K562 (cell line): ENCODE measurements at regions not wholly inside any gene's neighbourhood (a gene's known extent, or its start where the extent isn't known, plus 50 kb on each side); places are given as distances from the start of the nearest gene placed in this dataset.

Experiments
- ATAC-seq: fragments of 200-7000 bp; cut with Tn5 transposase; 3 replicates; pipeline ENCODE4 v1.9.1; 2020; ENCODE audit warnings: moderate library complexity
- BruUV-seq: library from RNA; stranded (reverse); fragments of 400-500 nt; replicated peaks from 2 replicates; lab custom pipeline; 2021; lab: Mats Ljungman, UMichigan
- CTCF ChIA-PET: fragments of 300-600 bp; formaldehyde crosslinking; extraction: SDS; loops from one replicate; lab custom pipeline; 2021; ENCODE audit warnings: low intra/inter-chr PET ratio; lab: Yijun Ruan, JAX
- POLR2A ChIA-PET: fragments of 300-600, 350-650 bp; sonication (Branson Sonifier 250); formaldehyde crosslinking; extraction: SDS; loops from one replicate; lab custom pipeline; 2021; ENCODE audit warnings: antibody characterized with exemption, inconsistent platforms; lab: Yijun Ruan, JAX
- DNase-seq, 4 experiments: peaks; one replicate each; pipeline versions ENCODE4 v3.0.0 to v3.0.0-alpha.2; 2011 to 2018; ENCODE audit warnings: low spot score in 3 of 4, mixed read lengths in 3 of 4; ENCODE audit errors: extremely low read depth in 1 of 4
- FAIRE-seq: peaks from 2 replicates; lab custom pipeline; 2011; peaks lifted over from hg19 to GRCh38; lab: Jason Lieb, UNC
- H2AFZ ChIP-seq: 2 replicates; pipeline ENCODE4 v1.6.0; 2011; ENCODE audit warnings: low read depth, low read length, control low read depth, inconsistent platforms
- H3K27ac ChIP-seq: fragments of 200-600 bp; 3 replicates; pipeline ENCODE4 v1.8.0; 2011; ENCODE audit warnings: low read depth, mild to moderate bottlenecking, control low read depth, inconsistent platforms, low read length, moderate library complexity, mixed read lengths; ENCODE audit errors: extremely low read depth
- H3K27me3 ChIP-seq, 2 experiments: fragments of 300-600 bp in 1 of 2; 2 replicates in 1 of 2; 3 replicates in 1 of 2; pipeline versions ENCODE4 v1.6.0 to v1.8.0; 2011; ENCODE audit warnings: inconsistent platforms in 2 of 2, low read length in 2 of 2, mild to moderate bottlenecking in 1 of 2, mixed read lengths in 1 of 2, moderate library complexity in 1 of 2; ENCODE audit not compliant: control insufficient read depth in 2 of 2, insufficient read depth in 2 of 2
- H3K36me3 ChIP-seq: fragments of 300-600 bp; 3 replicates; pipeline ENCODE4 v1.8.0; 2011; ENCODE audit warnings: mild to moderate bottlenecking, low read length, inconsistent platforms; ENCODE audit not compliant: control insufficient read depth, insufficient read depth
- H3K4me1 ChIP-seq, 2 experiments: fragments of 200-600 bp in 1 of 2; replicated peaks in 1 of 2; 2 replicates in 1 of 2; 3 replicates in 1 of 2; pipeline versions ENCODE4 v1.5.1 to v1.8.0; 2011; ENCODE audit warnings: inconsistent platforms in 2 of 2, low read length in 2 of 2, mild to moderate bottlenecking in 1 of 2, mixed read lengths in 1 of 2, moderate library complexity in 1 of 2; ENCODE audit not compliant: control insufficient read depth in 2 of 2, insufficient read depth in 2 of 2
- H3K4me2 ChIP-seq: 2 replicates; pipeline ENCODE4 v1.6.1; 2011; ENCODE audit warnings: low read length, control low read depth, inconsistent platforms, mixed read lengths; ENCODE audit not compliant: insufficient read depth
- H3K4me3 ChIP-seq: fragments of 200-600 bp; sonication (generic), shearing (Covaris generic); 2 replicates; pipeline ENCODE4 v1.5.1; 2016; ENCODE audit warnings: control low read depth, inconsistent platforms
- H3K79me2 ChIP-seq: fragments of 200-600 bp; 3 replicates; pipeline ENCODE4 v1.8.0; 2011; ENCODE audit warnings: low read length, inconsistent platforms; ENCODE audit not compliant: control insufficient read depth, insufficient read depth
- H3K9ac ChIP-seq, 2 experiments: 2 replicates each; pipeline versions ENCODE4 v1.6.0 to v1.6.1; 2011; ENCODE audit warnings: low read depth in 2 of 2, low read length in 2 of 2, control low read depth in 1 of 2, inconsistent platforms in 1 of 2, mild to moderate bottlenecking in 1 of 2, mixed read lengths in 1 of 2; ENCODE audit not compliant: insufficient read depth in 1 of 2
- H3K9me1 ChIP-seq: one replicate; pipeline ENCODE4 v1.6.0; 2011; ENCODE audit warnings: inconsistent platforms, mild to moderate bottlenecking, low read length, moderate library complexity; ENCODE audit not compliant: control insufficient read depth, insufficient read depth
- H3K9me3 ChIP-seq: replicated peaks from 2 replicates; pipeline ENCODE4 v1.5.1; 2011; ENCODE audit warnings: low read depth, low read length, inconsistent platforms; ENCODE audit not compliant: control insufficient read depth, insufficient read depth
- H4K20me1 ChIP-seq: replicated peaks from 2 replicates; pipeline ENCODE4 v1.6.1; 2011; ENCODE audit warnings: low read length, inconsistent platforms, mixed read lengths; ENCODE audit not compliant: control insufficient read depth, insufficient read depth
- CTCFL ChIP-seq: IDR thresholded peaks from 2 replicates; pipeline ENCODE4 v1.6.1; 2011; ENCODE audit warnings: borderline replicate concordance, low read depth, mild to moderate bottlenecking, moderate library complexity, low read length; ENCODE audit not compliant: insufficient read depth, poor library complexity, severe bottlenecking
- MTA1 ChIP-seq: fragments of 450-650 bp; IDR thresholded peaks from 2 replicates; pipeline ENCODE4 v1.6.1; 2017; ENCODE audit warnings: borderline replicate concordance
- POLR2AphosphoS2 ChIP-seq: IDR thresholded peaks from 2 replicates; pipeline ENCODE4 v1.6.1; 2012; ENCODE audit warnings: low read length, improper control_type of control experiment
- RFX1 ChIP-seq: fragments of 450-650 bp; IDR thresholded peaks from 2 replicates; pipeline ENCODE4 v1.6.1; 2016; ENCODE audit warnings: mild to moderate bottlenecking, moderate library complexity
- WGBS: fragments of 100-300 bp; shearing (Covaris generic); methylation state at CpG from one replicate; pipeline ENCODE4 v1.1.6; 2016; ENCODE audit warnings: low coverage, mixed read lengths; ENCODE audit not compliant: insufficient coverage; ENCODE audit errors: missing lambda C conversion rate; 5-methylcytosine and 5-hydroxymethylcytosine counted together
- in situ Hi-C: fragments of 300-500 bp; cut with MboI; formaldehyde crosslinking; loops from 4 replicates; pipeline ENCODE4 v1.15.0; 2018; ENCODE audit warnings: inconsistent platforms, mixed read lengths
- intact Hi-C: fragments of 100-400 bp; cut with micrococcal nuclease; formaldehyde crosslinking; loops from 2 replicates; pipeline ENCODE4 v1.14.2; 2022

- TF ChIP-seq CTCFL = peak; percentile 21
Observed at GRCh38 chr3:72655723-72656122, 192.5 kb downstream of the SHQ1 start (continued).

- Histone ChIP-seq H3K27me3 (no peaks in the 10 kb centered on the region), H3K27ac (no peak overlapping the region), H2AFZ (no peak overlapping the region), H3K4me3 (no peak overlapping the region), H3K9ac (no peak overlapping the region), H3K9me3 (no peaks in the 10 kb centered on the region), H3K79me2 (no peaks in the 10 kb centered on the region), H3K36me3 (no peaks in the 10 kb centered on the region), H4K20me1 (no peaks in the 10 kb centered on the region), H3K4me2 (no peak overlapping the region), H3K4me1 (peaks cover 0 to 5% of the 10 kb centered on the region in 2 experiments; a peak in 3 of 5 replicates), H3K9me1 (no peaks in the 10 kb centered on the region)
- ChIA-PET POLR2A (interaction anchor here (1.0 kb wide), 1 partner anchor 10 kb away, joined by 3 read pairs; no protein-coding TSS in a partner anchor), CTCF (no interaction called here)
- no peak for DNase-seq
- in situ Hi-C loops (no loop called here), intact Hi-C loops (no loop called here)
- FAIRE-seq = no peak
- no peak for ATAC-seq
- WGBS = 49% methylated on average over 13 of the region's 26 CpGs
- TF ChIP-seq RFX1 (peak; percentile 17; the same call in 1 of the 2 replicates), MTA1 (no peak), POLR2AphosphoS2 (no peak)
- no TSS peak for BruUV-seq
Observed at GRCh38 chr3:72655131-72655551, 193.1 kb downstream of the SHQ1 start.
